GM12873 (cell line): ENCODE measurements at regions not wholly inside any gene's neighbourhood (a gene's known extent, or its start where the extent isn't known, plus 50 kb on each side); places are given as distances from the start of the nearest gene placed in this dataset.
A peak's percentile ranks its signal among the peaks of the same experiment; 100 is the strongest.

Source experiments
- TF ChIP-seq, protein P1 (sequence below): IDR thresholded peaks from 2 replicates; pipeline ENCODE4 v1.5.1; 2012; ENCODE audit warnings: low read depth, mild to moderate bottlenecking, moderate library complexity, low read length, control low read depth; ENCODE audit not compliant: insufficient read depth; ENCODE audit errors: missing control alignments

DNA sequence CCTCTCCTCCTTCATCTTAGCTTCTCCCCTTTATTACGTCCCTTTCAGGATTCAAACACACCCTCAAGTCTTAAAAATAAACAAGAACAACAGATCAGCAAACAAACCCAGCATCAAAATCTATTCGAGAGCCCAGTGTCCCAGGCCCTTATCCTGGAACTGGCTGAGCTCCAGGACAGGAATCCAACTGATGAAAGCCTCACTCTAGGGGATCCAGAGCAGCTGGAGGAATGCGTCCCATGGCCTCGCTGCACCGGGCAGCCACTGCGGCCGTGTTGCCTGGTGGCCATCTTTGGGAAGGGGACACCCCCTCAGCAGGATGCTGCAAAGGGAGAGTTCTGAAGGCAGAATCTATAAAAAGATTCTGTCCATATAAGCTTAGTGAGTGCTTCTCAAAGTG lies 156.5 kb upstream of the BMPER start:
- TF ChIP-seq, protein P1, sequence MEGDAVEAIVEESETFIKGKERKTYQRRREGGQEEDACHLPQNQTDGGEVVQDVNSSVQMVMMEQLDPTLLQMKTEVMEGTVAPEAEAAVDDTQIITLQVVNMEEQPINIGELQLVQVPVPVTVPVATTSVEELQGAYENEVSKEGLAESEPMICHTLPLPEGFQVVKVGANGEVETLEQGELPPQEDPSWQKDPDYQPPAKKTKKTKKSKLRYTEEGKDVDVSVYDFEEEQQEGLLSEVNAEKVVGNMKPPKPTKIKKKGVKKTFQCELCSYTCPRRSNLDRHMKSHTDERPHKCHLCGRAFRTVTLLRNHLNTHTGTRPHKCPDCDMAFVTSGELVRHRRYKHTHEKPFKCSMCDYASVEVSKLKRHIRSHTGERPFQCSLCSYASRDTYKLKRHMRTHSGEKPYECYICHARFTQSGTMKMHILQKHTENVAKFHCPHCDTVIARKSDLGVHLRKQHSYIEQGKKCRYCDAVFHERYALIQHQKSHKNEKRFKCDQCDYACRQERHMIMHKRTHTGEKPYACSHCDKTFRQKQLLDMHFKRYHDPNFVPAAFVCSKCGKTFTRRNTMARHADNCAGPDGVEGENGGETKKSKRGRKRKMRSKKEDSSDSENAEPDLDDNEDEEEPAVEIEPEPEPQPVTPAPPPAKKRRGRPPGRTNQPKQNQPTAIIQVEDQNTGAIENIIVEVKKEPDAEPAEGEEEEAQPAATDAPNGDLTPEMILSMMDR = no peak

DNA sequence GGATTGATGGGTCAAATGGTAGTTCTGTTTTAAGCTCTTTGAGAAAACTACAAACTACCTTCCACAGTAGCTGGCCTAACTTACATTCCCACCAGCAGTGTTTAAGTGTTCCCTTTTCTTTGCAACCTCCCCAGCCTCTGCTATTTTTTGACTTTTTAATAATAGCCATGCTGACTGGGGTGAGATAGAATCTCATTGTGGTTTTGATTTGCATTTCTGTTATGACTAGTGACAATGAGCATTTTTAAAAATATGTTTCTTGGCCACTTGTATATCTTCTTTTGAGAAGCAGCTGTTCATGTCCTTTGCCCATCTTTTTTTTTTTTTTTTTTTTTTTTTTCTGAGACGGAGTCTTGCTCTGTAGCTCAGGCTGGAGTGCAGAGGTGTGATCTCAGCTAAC lies 155.2 kb upstream of the BMPER start:
- TF ChIP-seq, protein P1 = no peak

DNA sequence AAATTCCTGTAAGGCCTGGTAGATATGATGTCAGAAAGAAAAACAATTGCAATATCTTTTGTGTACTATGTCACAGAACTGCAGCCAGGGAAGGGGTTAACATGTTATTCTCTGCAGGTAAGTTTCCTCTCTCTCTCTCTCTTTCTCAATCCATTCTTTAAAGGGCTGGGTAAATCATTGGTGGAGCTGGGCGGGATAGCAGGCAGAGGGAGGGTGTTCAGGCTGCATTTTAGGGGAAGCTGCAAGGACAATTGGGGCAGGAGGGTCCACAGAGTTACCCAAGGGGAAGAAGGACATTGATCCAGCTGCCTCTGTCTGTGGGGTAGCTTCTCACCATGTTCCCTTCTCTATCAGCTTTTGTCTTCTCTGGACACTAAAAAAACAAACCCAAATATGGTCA lies 153.9 kb upstream of the BMPER start:
- TF ChIP-seq, protein P1 = no peak

DNA sequence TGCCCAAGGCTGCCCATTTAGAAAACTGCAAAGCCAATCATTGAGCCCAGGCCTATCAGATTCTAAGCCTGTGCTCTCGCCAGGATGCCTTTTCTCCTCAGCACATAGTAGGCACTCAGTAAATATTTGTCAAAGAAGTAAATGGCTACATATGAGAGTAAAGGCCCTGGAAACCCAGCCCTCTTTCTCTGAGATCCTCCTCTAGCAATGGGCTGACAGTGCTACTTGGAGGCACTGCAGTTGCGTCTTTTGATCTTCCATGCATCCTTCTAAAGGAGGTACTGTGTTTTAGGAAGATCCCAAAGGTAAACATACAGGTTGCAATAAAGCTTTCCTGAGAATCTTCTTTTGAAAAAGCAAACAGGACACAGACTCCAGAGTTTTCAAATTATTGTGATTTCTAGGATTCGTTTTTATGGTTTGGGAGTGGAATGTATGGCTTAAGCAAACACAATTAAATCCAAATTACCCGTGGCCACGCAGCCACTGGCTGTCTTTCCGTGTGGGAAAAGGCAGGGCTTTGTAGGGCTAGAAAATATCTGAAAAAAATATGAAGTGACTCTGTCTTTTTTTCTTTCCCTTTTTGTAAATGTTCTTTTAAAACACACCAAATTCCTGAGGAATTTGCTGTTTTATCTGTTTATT lies 151.3 kb upstream of the BMPER start:
- TF ChIP-seq, protein P1 = no peak

DNA sequence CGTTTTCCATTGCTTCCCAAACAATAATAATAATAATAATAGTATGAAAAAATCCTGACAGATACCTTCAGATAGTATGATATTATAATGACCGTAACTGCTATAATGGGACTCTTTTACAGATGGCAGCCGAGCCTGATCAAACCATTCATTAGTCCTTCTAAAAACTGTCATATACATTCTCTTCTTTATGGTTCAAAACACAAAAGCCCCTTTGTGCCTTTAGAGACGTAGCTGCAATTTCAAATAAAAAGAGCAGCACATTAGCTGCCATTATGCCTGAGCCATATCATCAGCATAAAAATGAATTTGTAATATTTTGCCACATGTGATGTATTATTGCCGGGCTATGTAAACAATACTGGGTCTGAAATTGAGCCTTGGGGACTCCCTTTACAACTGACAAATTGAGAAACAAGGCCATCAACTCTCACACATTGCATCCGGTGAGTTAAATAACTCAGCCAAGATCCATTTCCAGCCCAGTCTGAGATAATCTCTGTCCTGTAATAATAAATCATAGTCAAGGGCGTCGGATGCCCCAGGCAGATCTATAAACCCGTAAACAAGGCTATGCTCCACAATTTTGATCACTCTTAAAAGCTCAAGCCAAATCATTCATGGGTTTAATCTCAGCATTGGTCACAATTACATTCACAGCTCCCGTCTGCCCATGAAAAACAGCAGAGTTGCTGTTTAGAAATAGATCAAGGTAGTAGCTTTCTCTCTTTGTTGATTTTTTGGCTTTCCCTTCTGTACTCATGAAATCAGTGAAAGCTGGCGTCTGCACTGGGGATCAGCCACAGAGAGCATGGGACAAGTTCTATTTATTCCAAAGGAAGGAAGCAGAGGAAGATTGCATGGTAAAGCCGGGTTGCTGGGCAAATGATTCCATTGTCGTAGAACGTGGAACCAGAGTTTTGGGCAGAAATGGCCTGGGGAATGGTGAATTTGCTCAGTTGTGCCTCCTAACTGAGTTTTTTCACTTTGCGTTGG lies 150.1 kb upstream of the BMPER start:
- TF ChIP-seq, protein P1 = no peak

DNA sequence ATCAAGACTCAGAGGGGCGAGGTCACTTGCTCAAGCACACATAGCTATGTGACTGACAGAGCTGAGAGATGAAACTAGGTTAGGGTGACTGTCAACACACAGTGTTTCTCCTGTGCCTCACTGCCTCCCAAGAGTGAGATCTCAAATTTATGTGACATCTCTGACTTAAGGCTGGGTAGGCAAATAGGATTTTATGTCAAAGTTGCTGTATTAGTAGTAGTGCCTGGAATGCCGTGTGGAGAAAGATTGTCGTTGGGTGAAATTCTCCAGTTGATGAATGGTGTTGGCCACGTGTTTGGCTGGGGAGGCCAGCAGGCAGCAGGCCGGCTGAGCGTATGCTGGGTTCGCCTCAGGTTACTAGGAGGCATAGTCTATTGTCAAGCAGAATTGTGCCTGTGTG lies 148.3 kb upstream of the BMPER start:
- TF ChIP-seq, protein P1 = no peak

DNA sequence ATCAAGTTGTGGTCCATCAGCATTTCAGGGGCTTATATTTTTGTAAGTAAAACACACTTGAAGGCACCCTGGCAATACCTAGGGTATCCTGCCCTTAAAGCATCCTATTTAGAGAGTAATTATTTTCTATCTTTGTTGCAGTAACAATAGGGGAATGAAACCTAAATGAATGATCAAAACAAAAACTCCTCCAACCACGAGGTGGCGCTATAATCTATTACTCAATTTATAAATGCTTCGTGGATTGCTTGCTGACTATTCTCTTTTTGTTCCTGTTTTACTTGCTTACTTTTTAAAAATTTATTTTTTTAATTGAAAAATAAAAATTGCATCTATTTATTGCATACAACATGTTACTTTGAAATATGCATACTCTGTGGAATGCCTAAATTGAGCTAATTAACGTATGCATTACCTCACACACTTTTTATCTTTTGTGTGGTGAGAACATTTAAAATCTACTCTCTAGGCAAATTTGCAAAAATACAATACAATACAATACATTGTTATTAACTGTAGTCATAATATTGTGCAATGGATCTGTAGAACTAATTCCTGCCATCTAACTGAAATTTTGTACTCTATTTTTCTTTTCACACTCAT lies 147.7 kb upstream of the BMPER start:
- TF ChIP-seq, protein P1 = peak; percentile 56
